Neuronal stem cell (in vitro differentiated cells): ENCODE measurements at regions not wholly inside any gene's neighbourhood (a gene's known extent, or its start where the extent isn't known, plus 50 kb on each side); places are given as distances from the start of the nearest gene placed in this dataset.

Experiments used
- DNase-seq: peaks from one replicate; pipeline ENCODE4 v3.0.0-alpha.2; 2013; ENCODE audit warnings: low spot score
- H2AFZ ChIP-seq: one replicate; pipeline ENCODE4 v1.6.1; 2013; ENCODE audit warnings: mild to moderate bottlenecking, low read length, inconsistent platforms
- H2AK5ac ChIP-seq: 2 replicates; pipeline ENCODE4 v1.6.1; 2013; ENCODE audit warnings: low read depth, mild to moderate bottlenecking, inconsistent platforms, low read length, moderate library complexity, mixed read lengths
- H2BK120ac ChIP-seq: 2 replicates; pipeline ENCODE4 v1.6.1; 2013; ENCODE audit warnings: low read depth, mild to moderate bottlenecking, inconsistent platforms, low read length, moderate library complexity, mixed read lengths
- H2BK12ac ChIP-seq: one replicate; pipeline ENCODE4 v1.6.1; 2013; ENCODE audit warnings: low read length, inconsistent platforms
- H2BK15ac ChIP-seq: 2 replicates; pipeline ENCODE4 v1.6.1; 2013; ENCODE audit warnings: mild to moderate bottlenecking, low read length, inconsistent platforms, mixed read lengths
- H2BK5ac ChIP-seq: one replicate; pipeline ENCODE4 v1.6.1; 2013; ENCODE audit warnings: inconsistent platforms, mild to moderate bottlenecking, low read length, moderate library complexity
- H3K14ac ChIP-seq: one replicate; pipeline ENCODE4 v1.6.1; 2013; ENCODE audit warnings: low read length, inconsistent platforms
- H3K18ac ChIP-seq: 2 replicates; pipeline ENCODE4 v1.6.1; 2013; ENCODE audit warnings: low read length, inconsistent platforms
- H3K23ac ChIP-seq: 2 replicates; pipeline ENCODE4 v1.6.1; 2013; ENCODE audit warnings: low read depth, mild to moderate bottlenecking, mixed read lengths, low read length, inconsistent platforms; ENCODE audit not compliant: poor library complexity
- H3K27ac ChIP-seq: replicated peaks from 3 replicates; pipeline ENCODE4 v1.5.1; 2013; ENCODE audit warnings: low read length, inconsistent platforms
- H3K27me3 ChIP-seq, 3 experiments: 2 replicates each; pipeline ENCODE4 v1.6.1; 2013; ENCODE audit warnings: low read length in 3 of 3, mild to moderate bottlenecking in 2 of 3, inconsistent platforms in 1 of 3, low read depth in 1 of 3, mixed read lengths in 1 of 3, moderate library complexity in 1 of 3; ENCODE audit not compliant: control insufficient read depth in 3 of 3, insufficient read depth in 3 of 3
- H3K36me3 ChIP-seq, 2 donors: replicated peaks in 1 of 2; 2 replicates each; pipeline ENCODE4 v1.6.1; 2013; ENCODE audit warnings: low read length in 2 of 2; ENCODE audit not compliant: control insufficient read depth in 2 of 2, insufficient read depth in 2 of 2
- H3K4ac ChIP-seq: 2 replicates; pipeline ENCODE4 v1.6.1; 2013; ENCODE audit warnings: inconsistent platforms, mild to moderate bottlenecking, low read length, moderate library complexity
- H3K4me1 ChIP-seq, 2 donors: 1 replicate in 1 of 2; 2 replicates in 1 of 2; pipeline ENCODE4 v1.6.1; 2013; ENCODE audit warnings: low read length in 2 of 2, low read depth in 1 of 2; ENCODE audit not compliant: control insufficient read depth in 2 of 2, insufficient read depth in 1 of 2
- H3K4me2 ChIP-seq: one replicate; pipeline ENCODE4 v1.6.1; 2013; ENCODE audit warnings: mild to moderate bottlenecking, low read length, inconsistent platforms; ENCODE audit not compliant: insufficient read depth, poor library complexity, severe bottlenecking
- H3K4me3 ChIP-seq, 2 donors: 2 replicates each; pipeline ENCODE4 v1.5.1; 2013; ENCODE audit warnings: low read length in 2 of 2, mild to moderate bottlenecking in 2 of 2, inconsistent platforms in 1 of 2, moderate library complexity in 1 of 2
- H3K79me1 ChIP-seq: one replicate; pipeline ENCODE4 v1.6.1; 2013; ENCODE audit warnings: low read depth, mild to moderate bottlenecking, inconsistent platforms, low read length, moderate library complexity
- H3K9ac ChIP-seq: one replicate; pipeline ENCODE4 v1.6.1; 2013; ENCODE audit warnings: mild to moderate bottlenecking, low read depth, low read length, inconsistent platforms; ENCODE audit not compliant: poor library complexity
- H3K9me3 ChIP-seq, 2 donors: replicated peaks in 1 of 2; 2 replicates each; pipeline versions ENCODE3 to v1.6.1; 2013; ENCODE audit warnings: low read length in 2 of 2, mild to moderate bottlenecking in 2 of 2, inconsistent platforms in 1 of 2, low read depth in 1 of 2, mixed read lengths in 1 of 2, moderate library complexity in 1 of 2; ENCODE audit not compliant: control insufficient read depth in 2 of 2, insufficient read depth in 1 of 2
- H4K8ac ChIP-seq: one replicate; pipeline ENCODE4 v1.6.1; 2013; ENCODE audit warnings: low read depth, mild to moderate bottlenecking, inconsistent platforms, low read length, moderate library complexity
- H4K91ac ChIP-seq: one replicate; pipeline ENCODE4 v1.6.1; 2013; ENCODE audit warnings: low read length, low read depth, mild to moderate bottlenecking, inconsistent platforms; ENCODE audit not compliant: poor library complexity
- WGBS, 2 donors: extraction: QIAGEN DNeasy Blood & Tissue Kit; methylation state at CpG; one replicate each; pipeline ENCODE4 v1.1.7; 2013; ENCODE audit warnings: missing lambda C conversion rate in 2 of 2, mixed read lengths in 1 of 2; ENCODE audit not compliant: insufficient read length in 2 of 2, insufficient replicate concordance in 1 of 2; ENCODE audit errors: extremely low coverage in 2 of 2; 5-methylcytosine and 5-hydroxymethylcytosine counted together

DNA sequence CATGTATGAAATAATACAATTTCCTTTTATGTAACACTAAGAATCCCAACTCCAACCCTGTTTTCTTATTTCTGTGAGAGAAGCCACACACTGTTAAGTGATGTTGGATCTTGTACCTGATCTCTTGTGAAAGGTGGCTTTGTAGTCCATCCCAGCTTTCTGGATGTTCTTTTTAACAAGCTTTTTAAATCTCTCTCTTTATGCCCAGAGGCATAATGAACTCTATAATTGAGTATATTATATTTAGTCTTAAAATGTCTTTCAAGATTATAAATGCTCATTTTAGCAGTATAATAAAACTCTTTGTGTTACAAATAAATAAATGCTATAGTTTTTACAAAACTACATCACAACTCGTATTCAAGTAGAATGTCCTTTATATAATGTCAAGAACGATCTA, 922.1 kb downstream of the EPHA7 start:
- Histone ChIP-seq H2BK120ac (no peak overlapping the region), H3K27me3 (no peaks in the 10 kb centered on the region), H3K9ac (no peak overlapping the region), H3K9me3 (no peaks in the 10 kb centered on the region), H3K18ac (no peak overlapping the region), H3K27ac (no peak overlapping the region), H3K4me2 (no peak overlapping the region), H4K91ac (no peak overlapping the region), H3K36me3 (no peaks in the 10 kb centered on the region), H2BK15ac (no peak overlapping the region), H3K79me1 (no peaks in the 10 kb centered on the region), H2AK5ac (no peak overlapping the region), H3K4ac (no peak overlapping the region), H3K4me3 (no peak overlapping the region), H4K8ac (no peak overlapping the region), H3K14ac (no peak overlapping the region), H2BK5ac (no peak overlapping the region), H3K23ac (no peak overlapping the region), H3K4me1 (peaks cover 0 to 2% of the 10 kb centered on the region in 2 donors), H2BK12ac (no peak overlapping the region), H2AFZ (no peak overlapping the region)
- no CpG with 5 or more reads among the region's 2 CpGs for WGBS, 2 donors
- no peak for DNase-seq

DNA sequence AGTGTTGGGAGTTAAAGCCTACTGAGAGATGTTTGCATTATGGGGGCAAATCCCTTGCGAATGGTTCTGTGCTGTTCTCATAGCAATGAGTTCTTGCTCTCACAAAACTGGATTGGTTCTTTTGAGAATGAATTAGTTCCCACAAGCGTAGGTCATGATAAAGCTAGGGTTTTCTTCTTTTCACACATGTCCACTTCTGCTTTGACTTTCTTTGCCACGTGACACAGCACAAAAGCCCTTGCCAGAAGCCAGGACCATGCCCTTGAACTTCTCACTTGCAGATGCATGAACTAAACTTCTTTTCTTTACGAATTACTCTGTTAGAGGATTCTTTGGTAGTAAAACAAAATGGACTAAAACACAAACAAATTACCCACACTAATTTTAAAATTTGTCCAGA, 922.8 kb downstream of the EPHA7 start:
- Histone ChIP-seq H2BK5ac (no peak overlapping the region), H2AK5ac (no peak overlapping the region), H3K79me1 (no peaks in the 10 kb centered on the region), H4K8ac (no peak overlapping the region), H3K14ac (no peak overlapping the region), H3K27me3 (no peaks in the 10 kb centered on the region), H4K91ac (no peak overlapping the region), H3K36me3 (no peaks in the 10 kb centered on the region), H3K9ac (no peak overlapping the region), H3K23ac (no peak overlapping the region), H2BK15ac (no peak overlapping the region), H2BK12ac (no peak overlapping the region), H3K9me3 (no peaks in the 10 kb centered on the region), H3K27ac (no peak overlapping the region), H3K4ac (no peak overlapping the region), H2AFZ (no peak overlapping the region), H3K4me1 (peaks cover 0 to 2% of the 10 kb centered on the region in 2 donors), H3K4me2 (no peak overlapping the region), H3K4me3 (no peak overlapping the region), H3K18ac (no peak overlapping the region), H2BK120ac (no peak overlapping the region)
- WGBS, 2 donors = no CpG with 5 or more reads among the region's 4 CpGs
- no peak for DNase-seq

DNA sequence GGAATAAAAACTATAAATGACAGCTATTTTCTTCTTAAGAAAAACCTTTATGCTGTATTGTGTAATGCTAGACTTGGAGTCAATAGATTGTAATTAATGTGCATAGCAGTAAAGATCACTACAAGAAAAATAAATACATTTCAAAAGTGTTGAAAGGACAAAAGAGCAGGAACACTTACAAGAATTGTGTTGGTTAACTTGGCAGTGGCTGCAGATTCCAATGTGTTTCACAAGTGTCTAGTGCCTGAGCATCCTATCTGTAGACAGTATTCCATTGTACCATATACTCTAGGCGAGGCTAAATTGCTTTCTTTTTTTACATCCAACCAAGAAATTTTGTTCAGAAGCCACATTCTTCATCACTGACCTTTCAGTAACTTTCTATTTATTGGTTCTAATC, 924.1 kb downstream of the EPHA7 start:
- Histone ChIP-seq H3K4me3 (no peak overlapping the region), H3K9me3 (no peaks in the 10 kb centered on the region), H4K91ac (no peak overlapping the region), H3K18ac (no peak overlapping the region), H3K79me1 (no peaks in the 10 kb centered on the region), H2BK5ac (no peak overlapping the region), H3K23ac (no peak overlapping the region), H3K4ac (no peak overlapping the region), H3K36me3 (no peaks in the 10 kb centered on the region), H3K27ac (no peak overlapping the region), H2BK120ac (no peak overlapping the region), H3K9ac (no peak overlapping the region), H2BK15ac (no peak overlapping the region), H2BK12ac (no peak overlapping the region), H3K4me1 (peaks cover 0 to 2% of the 10 kb centered on the region in 2 donors), H4K8ac (no peak overlapping the region), H2AFZ (no peak overlapping the region), H3K14ac (no peak overlapping the region), H3K27me3 (no peaks in the 10 kb centered on the region), H3K4me2 (no peak overlapping the region), H2AK5ac (no peak overlapping the region)
- no peak for DNase-seq
- WGBS, 2 donors = no CpG with 5 or more reads among the region's 1 CpG

DNA sequence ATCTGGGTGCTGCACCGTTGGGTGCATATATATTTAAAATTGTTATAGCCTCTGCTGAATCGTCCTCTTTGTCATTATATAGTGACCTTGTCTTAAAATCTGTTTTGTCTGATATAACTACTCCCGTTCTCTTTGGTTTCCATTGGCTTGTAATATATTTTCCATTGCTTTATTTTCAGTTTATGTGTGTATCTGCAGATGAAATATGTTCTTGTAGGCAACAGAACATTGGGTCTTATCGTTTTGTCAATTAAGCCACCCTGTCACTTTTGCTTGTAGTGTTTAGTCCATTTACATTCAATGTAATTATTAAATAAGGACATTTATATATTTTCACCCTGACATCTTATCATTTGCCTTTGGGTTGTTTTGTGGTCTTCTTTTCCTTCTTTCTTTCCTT, 933.9 kb downstream of the EPHA7 start:
- H3K27ac ChIP-seq = no peak overlapping the region
- H2BK12ac ChIP-seq = no peak overlapping the region
- no peaks in the 10 kb centered on the region for H3K4me1 ChIP-seq
- H2BK15ac ChIP-seq = no peak overlapping the region
- H2BK5ac ChIP-seq = no peak overlapping the region
- DNase-seq = no peak
- no CpG with 5 or more reads among the region's 4 CpGs for WGBS, 2 donors
- no peak overlapping the region for H2AFZ ChIP-seq
- H3K4ac ChIP-seq = no peak overlapping the region
- no peak overlapping the region for H2AK5ac ChIP-seq
- H3K79me1 ChIP-seq = no peaks in the 10 kb centered on the region
- no peak overlapping the region for H3K4me2 ChIP-seq
- H4K91ac ChIP-seq = no peak overlapping the region
- H3K27me3 ChIP-seq = no peaks in the 10 kb centered on the region
- H3K9ac ChIP-seq = no peak overlapping the region
- H3K23ac ChIP-seq = no peak overlapping the region
- H2BK120ac ChIP-seq = no peak overlapping the region
- H3K36me3 ChIP-seq = no peaks in the 10 kb centered on the region
- H3K14ac ChIP-seq = no peak overlapping the region
- no peaks in the 10 kb centered on the region for H3K9me3 ChIP-seq
- no peak overlapping the region for H3K4me3 ChIP-seq
- H4K8ac ChIP-seq = no peak overlapping the region
- no peak overlapping the region for H3K18ac ChIP-seq
